ENCODE measurements at regions not wholly inside any gene's neighbourhood (a gene's known extent, or its start where the extent isn't known, plus 50 kb on each side); places are given as distances from the start of the nearest gene placed in this dataset.

- H3K27me3 ChIP-seq = no peaks in the 10 kb centered on the region
- no peaks in the 10 kb centered on the region for H3K36me3 ChIP-seq
- H3K4me1 ChIP-seq = no peaks in the 10 kb centered on the region
- no peak for TF ChIP-seq CTCF (IDR thresholded peaks at IDR 0.05)
- H3K4me3 ChIP-seq = no peak overlapping the region
- no peaks in the 10 kb centered on the region for H3K9me3 ChIP-seq
- no peak for DNase-seq
- H3K9ac ChIP-seq (ENCODE audit: low read depth in 2 of 2, low read length in 2 of 2) = no peak overlapping the region
- intact Hi-C loops (cut with DNase I) = no loop called here
- no peak overlapping the region for H3K27ac ChIP-seq
These were observed 943.3 kb upstream of the FANCL start for GRCh38 chr2:59184276-59185020.

GRCh38 chr2:59183070-59183469, 941.9 kb upstream of the FANCL start:
- no peak for TF ChIP-seq CTCF (IDR thresholded peaks at IDR 0.05)
- no peaks in the 10 kb centered on the region for H3K9me3 ChIP-seq
- intact Hi-C loops (cut with DNase I) = no loop called here
- no peak for DNase-seq
- no peak overlapping the region for H3K9ac ChIP-seq (ENCODE audit: low read depth in 2 of 2, low read length in 2 of 2)
- no peaks in the 10 kb centered on the region for H3K36me3 ChIP-seq
- H3K4me1 ChIP-seq = no peaks in the 10 kb centered on the region
- H3K27ac ChIP-seq = no peak overlapping the region
- H3K27me3 ChIP-seq = no peaks in the 10 kb centered on the region
- no peak overlapping the region for H3K4me3 ChIP-seq

GRCh38 chr2:59182249-59182648, 941.1 kb upstream of the FANCL start:
- intact Hi-C loops (cut with DNase I) = no loop called here
- H3K27ac ChIP-seq = no peak overlapping the region
- peak; percentile 9 for TF ChIP-seq CTCF (IDR thresholded peaks at IDR 0.05)
- no peak overlapping the region for H3K9ac ChIP-seq (ENCODE audit: low read depth in 2 of 2, low read length in 2 of 2)
- no peaks in the 10 kb centered on the region for H3K27me3 ChIP-seq
- no peaks in the 10 kb centered on the region for H3K9me3 ChIP-seq
- DNase-seq = no peak
- no peaks in the 10 kb centered on the region for H3K36me3 ChIP-seq
- H3K4me3 ChIP-seq = no peak overlapping the region
- no peaks in the 10 kb centered on the region for H3K4me1 ChIP-seq

- Histone ChIP-seq H3K9me3 (no peaks in the 10 kb centered on the region), H3K4me3 (no peak overlapping the region), H3K9ac (ENCODE audit: low read depth in 2 of 2, low read length in 2 of 2) (no peak overlapping the region), H3K27me3 (no peaks in the 10 kb centered on the region), H3K36me3 (no peaks in the 10 kb centered on the region), H3K27ac (no peak overlapping the region), H3K4me1 (no peaks in the 10 kb centered on the region)
- no peak for DNase-seq
- intact Hi-C loops (cut with DNase I) = no loop called here
- TF ChIP-seq CTCF (IDR thresholded peaks at IDR 0.05) = no peak
These were observed 940.2 kb upstream of the FANCL start for GRCh38 chr2:59181347-59181746.

GRCh38 chr2:59180621-59181020, 939.5 kb upstream of the FANCL start:
- intact Hi-C loops (cut with DNase I) = no loop called here

More at GRCh38 chr2:59180621-59181020, 939.5 kb upstream of the FANCL start:
- Histone ChIP-seq H3K27ac (no peak overlapping the region), H3K27me3 (no peaks in the 10 kb centered on the region), H3K4me3 (no peak overlapping the region), H3K9me3 (no peaks in the 10 kb centered on the region), H3K36me3 (no peaks in the 10 kb centered on the region), H3K4me1 (no peaks in the 10 kb centered on the region), H3K9ac (ENCODE audit: low read depth in 2 of 2, low read length in 2 of 2) (no peak overlapping the region)
- TF ChIP-seq CTCF (IDR thresholded peaks at IDR 0.05) = no peak
- no peak for DNase-seq
